DMS 273 treated with DMSO at 0.1 percent for 48 hours (cell line): ENCODE measurements at regions not wholly inside any gene's neighbourhood (a gene's known extent, or its start where the extent isn't known, plus 50 kb on each side); places are given as distances from the start of the nearest gene placed in this dataset.
"Not testable (repeated sequence)": the region's sequence is repeated elsewhere in the genome, so short reads cannot be mapped to it uniquely, and the experiment has no call there.

Source experiments
- DNase-seq: peaks from one replicate; lab custom pipeline; 2025; lab: John Stamatoyannopoulos, UW

DNA sequence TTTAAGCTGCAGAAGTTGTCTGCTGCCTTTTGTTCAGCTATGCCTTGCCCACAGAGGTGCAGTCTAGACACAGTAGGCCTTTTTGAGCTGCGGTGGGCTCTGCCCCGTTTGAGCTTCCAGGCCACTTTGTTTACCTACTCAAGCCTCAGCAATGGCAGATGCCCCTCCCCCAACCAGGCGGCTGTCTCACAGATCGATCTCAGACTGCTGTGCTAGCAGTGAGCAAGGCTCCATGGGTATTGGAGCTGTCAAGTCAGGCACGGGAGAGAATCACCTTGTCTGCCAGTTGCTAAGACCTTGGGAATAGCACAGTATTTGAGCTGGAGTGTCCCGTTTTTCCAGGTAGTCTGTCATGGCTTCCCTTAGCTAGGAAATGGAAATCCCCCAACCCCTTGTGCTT, 587.8 kb upstream of the CLINT1 start:
- not testable (repeated sequence) for DNase-seq

DNA sequence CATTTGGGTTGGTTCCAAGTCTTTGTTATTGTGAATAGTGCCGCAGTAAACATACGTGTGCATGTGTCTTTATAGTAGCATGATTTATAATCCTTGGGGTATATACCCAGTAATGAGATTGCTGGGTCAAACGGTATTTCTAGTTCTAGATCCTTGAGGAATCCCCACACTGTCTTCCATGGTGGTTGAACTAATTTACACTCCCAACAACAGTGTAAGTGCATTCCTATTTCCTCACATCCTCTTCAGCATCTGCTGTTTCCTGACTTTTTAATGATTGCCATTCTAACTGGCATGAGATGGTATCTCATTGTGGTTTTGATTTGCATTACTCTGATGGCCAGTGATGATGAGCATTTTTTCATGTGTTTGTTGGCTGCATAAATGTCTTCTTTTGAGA, 580.3 kb upstream of the CLINT1 start:
- not testable (repeated sequence) for DNase-seq

DNA sequence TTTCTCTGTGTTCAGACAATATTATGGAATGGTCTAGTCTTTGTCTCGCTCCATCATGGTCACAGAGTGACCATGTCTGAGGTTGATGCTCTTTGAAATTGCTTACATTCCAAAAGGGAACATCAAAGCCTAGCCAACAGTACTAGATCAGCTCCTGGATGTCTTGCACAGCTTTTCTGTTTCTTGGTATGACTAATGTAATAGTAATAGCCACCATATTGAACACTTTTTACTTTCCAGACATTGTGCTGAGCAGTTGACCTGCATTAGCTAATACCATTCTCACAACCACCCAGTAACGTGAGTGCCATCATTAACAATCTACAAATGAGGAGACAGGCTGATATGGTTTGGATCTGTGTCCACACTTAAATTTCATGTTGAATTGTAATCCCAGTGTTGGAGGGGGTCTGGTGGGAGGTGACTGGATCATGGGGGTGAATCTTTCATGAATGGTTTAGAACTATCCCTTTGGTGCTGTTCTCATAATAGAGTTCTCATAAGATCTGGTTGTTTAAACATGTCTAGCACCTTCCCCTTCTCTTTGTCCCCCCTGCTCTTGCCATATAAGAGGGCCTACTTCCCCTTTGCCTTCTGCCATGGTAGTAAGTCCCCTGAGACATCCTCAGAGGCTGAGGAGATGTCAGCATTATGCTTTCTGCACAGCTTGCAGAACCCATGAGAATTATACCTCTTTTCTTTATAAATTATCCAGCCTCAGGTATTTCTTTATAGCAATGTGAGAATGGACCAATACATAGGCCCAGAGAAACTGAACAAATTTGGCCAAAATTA, 577.5 kb upstream of the CLINT1 start:
- no peak for DNase-seq

DNA sequence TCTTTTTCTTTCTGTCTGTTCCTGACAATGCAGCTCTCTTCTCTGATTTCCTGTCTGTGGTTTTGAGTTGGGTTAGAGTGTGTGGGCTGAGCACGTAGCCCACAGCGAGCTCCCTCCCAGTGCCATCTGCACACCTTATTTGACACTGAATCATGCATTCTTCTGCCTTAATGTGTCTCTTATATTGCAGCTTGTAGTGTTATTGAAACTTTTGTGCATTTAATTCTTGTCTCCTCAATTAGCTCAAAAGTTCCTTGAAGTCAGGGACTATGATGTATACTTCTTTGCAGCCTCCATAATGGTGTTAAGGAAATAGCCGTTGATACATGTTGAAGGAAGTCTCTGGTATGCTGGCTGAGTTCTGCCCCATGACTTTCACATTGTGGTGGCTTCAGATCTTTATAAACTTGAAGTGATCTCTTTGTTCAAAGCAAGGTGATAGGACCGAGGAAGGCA, 576.2 kb upstream of the CLINT1 start:
- peak; percentile 10 for DNase-seq

DNA sequence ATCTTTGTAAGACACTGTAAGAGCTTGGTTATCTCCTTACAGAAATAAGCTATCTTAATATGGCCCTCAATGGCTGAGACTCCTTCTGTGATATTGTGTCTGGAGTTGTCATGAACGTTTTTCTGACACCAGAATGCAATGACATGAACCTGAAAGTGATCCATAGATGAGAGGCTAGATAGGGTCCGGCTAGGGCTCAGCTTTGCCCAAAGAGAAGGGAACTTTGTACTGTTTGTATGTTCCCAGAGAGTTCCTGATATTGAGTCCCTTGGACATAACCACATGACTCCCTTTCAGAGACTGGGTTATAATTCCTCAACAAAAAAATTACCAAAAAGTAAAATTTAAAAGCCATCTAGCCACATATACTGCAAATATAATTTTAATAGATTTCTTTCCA, 575.8 kb upstream of the CLINT1 start:
- no peak for DNase-seq

DNA sequence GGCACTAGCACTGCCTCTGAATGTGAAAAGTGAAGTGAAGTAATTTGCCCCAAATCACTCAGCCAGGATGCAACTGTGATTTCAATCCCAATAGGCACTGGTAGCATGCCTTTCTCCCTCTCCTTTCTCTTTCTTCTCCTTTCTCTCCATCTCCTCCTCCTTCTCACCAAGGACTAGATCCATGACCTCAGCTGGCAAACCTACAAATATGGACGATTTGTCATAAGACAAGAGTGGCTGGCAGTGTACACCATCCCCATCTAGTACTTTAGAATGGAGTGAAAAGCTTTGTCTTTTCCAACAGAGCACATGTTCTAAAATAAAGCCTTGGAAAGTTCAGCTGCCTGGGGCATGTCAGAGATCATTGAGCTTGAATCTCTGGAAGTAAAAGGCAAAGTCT, 574.7 kb upstream of the CLINT1 start:
- no peak for DNase-seq

DNA sequence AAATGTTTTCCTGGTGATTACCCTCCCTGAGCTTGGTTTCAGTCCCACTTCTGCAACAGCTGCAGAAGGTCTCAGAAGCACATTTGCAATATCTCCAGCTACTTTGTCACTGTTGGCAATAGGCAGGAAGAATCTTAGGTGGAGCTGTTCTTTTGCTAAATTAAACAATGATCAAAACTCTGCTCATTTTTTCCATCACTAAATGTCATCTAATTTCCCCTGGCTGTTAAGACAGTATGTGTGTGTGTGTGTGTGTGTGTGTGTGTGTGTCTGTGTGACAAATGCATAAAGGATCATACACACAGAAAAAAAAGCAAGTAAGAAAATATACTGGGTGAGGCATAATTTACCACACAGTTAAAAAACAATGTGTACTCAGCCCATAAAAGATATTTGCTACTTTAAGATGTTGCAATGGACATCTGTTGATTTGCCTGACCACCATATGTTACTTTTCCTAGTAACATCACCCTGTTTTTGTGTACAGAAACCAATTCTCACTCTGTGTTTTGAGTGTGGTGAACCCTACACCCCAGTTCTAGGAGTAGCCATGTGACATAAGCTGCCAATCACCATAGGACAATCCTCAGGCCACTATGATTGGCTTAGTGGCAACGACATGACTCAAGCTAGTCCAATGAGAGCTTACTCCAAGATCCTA, 572.6 kb upstream of the CLINT1 start:
- DNase-seq: peak; percentile 74

DNA sequence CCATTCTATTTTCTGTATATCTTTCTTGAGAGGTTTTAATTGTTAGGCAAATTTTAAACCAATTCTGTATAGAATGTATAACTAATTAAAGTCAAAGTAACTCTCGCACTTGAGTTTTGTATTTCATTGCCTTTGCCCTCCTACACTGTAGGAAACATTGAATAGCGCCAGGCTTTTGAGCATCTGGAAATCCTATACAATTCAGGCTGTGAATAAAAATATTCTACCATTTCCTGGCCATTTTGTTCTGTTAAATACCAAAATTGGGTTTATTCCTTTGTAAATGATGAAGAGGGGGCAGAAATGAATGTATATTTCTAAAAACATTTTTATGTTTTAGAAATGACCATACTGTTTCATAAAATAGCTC, 571.8 kb upstream of the CLINT1 start:
- DNase-seq: no peak

DNA sequence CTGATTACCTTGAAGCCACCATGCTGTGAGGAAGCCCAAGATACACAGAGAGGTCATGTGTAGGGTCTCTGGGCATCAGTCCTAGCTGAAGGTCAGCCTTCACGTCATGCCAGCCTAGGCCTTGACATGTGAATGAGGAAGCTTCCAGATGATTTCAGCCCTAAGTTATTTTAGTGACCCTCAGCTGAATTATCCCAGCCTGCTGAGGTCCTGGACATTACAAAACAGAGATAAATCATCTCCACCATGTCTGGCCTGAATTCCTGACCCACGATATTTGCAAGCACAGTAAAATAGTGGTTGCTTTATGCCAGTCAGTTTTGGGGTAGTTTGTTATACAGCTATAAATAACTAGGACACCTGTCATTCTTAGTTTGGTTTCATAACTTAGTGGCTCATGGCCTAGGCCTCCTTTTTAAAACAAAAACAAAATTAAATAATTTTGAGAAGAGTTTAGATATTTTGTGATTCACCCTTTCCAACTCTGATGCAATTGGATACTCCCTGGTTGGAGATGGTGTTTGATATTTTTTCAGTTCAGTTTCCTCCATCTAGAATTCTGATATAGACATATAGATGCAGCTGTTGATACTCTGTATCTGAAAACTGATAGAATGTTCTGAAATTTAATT, 571.3 kb upstream of the CLINT1 start:
- no peak for DNase-seq

DNA sequence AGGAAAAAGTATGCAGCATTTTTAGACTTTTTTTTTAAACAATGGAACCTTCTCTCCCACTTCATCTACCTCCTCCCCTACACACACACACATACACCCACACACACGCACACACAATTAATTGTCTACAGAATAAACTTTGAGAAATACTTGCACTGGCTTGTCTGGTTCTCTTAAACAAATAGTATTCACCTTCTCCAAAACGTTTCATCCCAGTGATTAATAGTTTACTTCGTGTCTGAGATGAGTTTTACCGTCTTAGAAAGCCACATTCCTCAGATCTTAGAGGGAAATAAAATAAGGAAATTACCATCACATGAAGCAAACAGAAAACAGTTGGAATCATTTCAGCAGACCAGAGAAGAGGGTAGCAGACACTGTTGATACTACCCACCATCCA, 570.6 kb upstream of the CLINT1 start:
- no peak for DNase-seq

DNA sequence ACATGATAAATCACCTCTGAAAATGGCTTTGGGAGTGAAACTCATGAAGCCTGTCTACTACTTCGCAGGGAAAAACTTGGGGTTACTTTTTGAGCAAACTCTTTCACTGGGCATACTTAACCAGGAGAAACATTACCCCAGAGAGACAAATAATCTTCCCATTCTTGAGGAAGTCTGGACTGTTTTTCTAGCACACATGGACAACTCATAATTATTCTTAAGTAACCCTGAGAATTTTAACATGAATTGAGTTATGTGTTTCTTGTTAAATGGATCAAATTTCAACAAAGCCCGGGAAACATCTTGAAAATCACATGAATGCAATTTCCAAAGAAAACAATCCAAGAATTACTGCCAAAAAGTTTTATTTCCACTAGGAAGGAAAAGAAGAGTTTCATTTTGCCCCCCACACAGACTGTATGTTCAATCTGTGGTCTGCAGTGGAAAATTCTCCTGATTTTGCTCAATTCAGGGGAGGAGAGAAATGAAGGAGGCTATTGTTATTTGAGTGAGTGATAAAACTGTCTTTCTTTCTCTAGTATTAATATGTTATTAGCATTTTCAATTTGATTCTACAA, 564.8 kb upstream of the CLINT1 start:
- no peak for DNase-seq

DNA sequence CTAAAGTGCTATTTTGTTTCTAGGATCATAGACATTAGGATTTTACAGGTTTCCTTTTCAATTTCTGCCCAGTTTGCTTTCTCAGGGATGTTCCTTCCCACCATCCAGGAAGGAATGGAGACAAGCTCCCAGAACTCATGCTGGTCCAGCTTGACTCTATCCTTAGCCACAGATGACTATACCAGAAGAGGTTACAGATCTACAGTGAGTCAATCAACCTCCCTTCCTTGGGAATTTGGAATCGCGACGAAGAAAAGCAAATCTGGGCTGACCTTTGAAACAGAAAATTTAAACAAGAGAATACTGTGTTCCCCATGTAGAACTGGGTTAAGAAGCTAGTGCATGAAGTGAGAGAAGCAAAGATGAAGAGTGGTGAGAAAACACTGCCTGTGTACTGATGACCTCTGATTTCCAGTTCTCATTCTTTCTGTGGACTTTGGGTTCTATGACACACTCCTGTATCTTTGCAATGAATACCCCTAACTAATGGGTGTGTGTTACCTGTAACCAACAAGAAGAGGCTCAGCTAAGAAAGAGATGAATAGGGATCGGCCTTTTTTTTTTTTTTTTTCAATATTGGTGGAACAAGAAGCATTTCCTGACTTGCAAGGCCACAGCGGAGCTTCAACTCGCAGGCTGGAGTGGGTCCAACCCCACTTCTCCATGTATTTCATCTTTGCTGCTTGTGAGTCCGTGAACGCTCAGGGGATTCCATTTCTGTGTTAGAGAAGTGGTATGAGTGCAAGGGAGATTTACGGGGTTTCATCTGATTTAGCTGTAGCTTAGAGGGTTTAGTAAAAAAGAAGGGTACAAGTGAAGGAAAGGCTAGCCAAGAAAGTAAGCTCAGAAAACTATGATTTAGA, 563.9 kb upstream of the CLINT1 start:
- DNase-seq: no peak

DNA sequence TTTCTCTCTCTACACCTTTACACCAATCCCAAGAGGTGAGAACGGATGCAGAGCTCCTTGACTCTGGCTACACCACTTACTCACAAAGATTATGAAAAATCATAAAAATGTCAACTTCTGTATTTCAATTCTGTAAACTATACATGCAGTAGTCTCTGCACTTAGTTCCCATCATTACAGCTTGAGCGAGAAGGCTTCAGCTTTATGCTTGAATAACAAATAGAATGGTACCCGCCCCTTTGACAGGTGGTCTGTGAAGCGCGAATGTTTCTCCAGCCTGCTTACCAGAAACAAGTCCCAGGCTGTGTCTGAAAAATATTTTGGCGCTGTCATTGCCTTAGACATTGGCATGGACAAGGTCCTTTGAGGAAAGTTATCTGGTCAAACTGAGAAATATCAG, 562.4 kb upstream of the CLINT1 start:
- no peak for DNase-seq

DNA sequence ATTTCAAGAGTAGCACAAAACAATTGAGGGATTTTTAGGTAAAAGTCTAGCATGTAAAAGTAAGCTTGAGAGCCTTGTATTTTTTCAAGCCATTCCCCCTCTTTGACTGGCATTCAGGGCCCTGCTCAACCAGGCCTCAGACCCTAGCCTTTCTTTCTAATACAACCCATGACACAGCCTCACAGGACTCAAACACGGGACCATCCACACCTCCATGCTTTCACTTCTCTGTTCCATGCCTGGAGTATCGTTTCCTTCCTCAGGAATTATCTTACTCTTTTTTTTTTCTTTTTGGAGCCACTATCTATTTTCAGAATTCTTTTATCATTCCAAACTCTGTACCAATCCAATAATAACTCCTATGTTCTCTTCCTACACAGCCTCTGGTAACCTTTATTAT, 560.2 kb upstream of the CLINT1 start:
- DNase-seq: no peak

DNA sequence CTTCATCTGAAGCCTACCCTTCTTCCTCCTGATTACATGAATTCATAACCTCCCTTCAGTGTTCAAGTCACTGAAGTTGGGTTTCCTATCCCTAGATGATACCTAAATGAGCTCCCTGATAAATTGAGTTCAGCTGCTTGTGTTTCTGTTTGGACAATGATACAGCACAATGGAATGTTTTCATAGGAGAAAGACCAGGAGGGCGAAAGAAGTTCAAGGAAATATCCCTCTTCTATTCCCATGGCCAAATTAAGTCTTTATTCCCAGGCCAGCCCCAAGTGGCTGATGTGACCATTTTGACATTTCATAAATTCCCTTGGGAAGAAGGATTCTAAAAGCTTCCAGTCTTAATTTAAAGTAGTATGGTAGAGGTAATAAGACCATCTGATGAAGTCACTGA, 555.8 kb upstream of the CLINT1 start:
- DNase-seq: no peak

DNA sequence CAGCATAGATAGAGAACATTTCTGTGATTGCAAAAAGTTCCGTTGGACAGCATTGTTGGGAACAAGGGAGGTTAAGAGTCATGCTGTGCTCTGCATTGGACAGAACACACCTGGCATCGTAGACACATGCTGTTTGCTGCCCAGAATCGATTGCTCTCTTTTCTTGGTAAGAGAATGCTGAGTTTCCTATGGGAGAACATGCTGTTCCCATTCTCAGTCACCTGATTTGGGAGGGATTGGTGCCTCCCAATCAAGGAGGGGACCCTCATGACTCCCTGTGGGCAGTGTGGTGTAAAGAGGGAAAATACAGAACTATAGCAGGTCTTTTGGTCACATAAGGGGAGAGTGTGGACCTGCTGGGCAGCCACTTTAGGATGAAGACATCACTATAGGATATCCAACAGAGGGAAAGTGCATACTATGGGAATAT, 555.4 kb upstream of the CLINT1 start:
- no peak for DNase-seq

DNA sequence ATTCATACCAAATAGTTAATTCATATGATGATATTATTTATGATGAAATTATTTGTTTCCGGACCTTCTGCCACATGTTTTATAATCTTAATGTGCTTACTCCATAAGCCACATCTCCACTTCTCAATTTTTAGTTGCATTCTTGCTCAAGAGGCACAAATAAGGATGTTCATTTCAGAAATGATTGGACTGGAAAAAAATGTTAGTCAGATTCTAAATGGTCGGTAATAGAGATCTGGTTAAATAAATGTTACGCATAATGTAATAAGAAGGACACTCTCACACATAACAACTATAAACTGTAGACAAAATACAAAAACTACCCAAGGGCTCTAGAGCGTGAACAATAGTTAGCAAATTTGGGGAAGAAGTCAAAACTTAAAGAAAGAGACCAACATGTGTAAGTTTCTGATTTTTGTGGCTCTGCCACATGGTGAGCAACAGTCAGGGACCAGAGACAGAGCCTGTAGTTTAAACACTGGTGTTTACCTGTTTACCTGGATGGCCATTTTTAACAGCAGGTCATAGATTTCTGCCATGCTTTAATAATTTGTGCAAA, 554.3 kb upstream of the CLINT1 start:
- no peak for DNase-seq

DNA sequence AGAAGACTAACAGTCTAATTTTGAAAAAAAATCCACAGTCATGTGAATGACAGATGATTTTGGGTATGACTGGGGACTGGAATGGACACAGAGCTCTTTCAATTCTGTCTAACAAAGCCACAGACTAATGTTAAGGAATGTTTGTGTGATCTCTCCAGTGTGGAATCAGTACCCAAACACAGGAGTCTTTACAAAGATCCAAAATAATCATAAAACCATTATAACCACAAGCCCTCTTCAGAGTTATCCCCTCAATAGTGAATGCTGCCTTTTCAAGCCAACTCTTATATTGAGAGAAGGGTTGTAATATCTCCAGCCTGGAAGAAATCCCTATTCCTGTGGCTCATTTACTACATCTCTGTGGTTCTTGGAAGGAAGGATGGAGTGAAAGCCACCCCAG, 552.0 kb upstream of the CLINT1 start:
- no peak for DNase-seq

DNA sequence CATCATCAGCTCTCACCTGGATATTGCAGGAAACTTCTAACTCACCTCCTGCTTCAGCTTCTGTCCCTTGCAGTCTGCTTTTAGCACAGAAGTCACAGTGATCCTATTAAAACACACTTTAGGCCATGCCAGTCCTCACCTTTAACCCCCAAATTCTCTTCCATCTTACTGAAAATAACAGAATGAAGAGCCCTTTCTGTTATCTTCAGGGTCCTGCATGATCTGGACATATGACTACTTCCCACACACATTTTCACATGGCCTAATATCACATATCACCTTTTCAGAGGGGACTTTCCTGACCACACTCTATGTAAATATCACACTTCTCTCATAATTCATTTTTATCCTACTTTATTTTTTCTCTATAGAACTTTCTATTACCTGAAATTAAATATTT, 550.6 kb upstream of the CLINT1 start:
- DNase-seq: no peak

DNA sequence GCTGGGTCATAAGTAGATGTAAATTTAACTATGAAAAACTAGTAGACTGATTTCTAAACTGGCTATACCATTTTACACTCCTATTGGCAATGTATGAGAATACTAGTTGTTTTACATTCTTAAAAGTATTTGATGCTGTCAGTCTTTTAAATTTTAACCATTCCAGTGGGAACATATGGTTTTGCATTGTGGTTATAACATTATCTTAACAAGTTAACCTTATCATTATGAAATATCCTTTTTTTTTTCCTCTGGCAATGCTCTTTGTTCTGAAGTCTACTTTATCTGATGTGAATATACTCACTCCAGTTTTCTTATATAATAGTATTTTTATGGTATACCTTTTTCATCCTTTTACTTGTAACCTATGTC, 548.9 kb upstream of the CLINT1 start:
- no peak for DNase-seq
